Gastroesophageal sphincter (tissue), 3 donors: ENCODE measurements at regions not wholly inside any gene's neighbourhood (a gene's known extent, or its start where the extent isn't known, plus 50 kb on each side); places are given as distances from the start of the nearest gene placed in this dataset.

Source experiments
- EP300 ChIP-seq: sonication (generic); formaldehyde crosslinking; IDR thresholded peaks from one replicate; pipeline ENCODE4 v1.6.1; 2017; ENCODE audit warnings: antibody characterized with exemption, mild to moderate bottlenecking
- POLR2A ChIP-seq, 2 donors: fragments of 450-650 bp; IDR thresholded peaks; one replicate each; pipeline ENCODE4 v1.6.1; 2017; ENCODE audit warnings: antibody characterized with exemption in 2 of 2, mild to moderate bottlenecking in 2 of 2, moderate library complexity in 1 of 2
- POLR2AphosphoS5 ChIP-seq: sonication (generic); formaldehyde crosslinking; IDR thresholded peaks from one replicate; pipeline ENCODE4 v1.6.1; 2017; ENCODE audit warnings: antibody characterized with exemption
- TF ChIP-seq, protein P1 (sequence below), 4 experiments: fragments of 200-600 bp in 2 of 4; fragments of 450-650 bp in 2 of 4; sonication (generic) in 1 of 4; IDR thresholded peaks; one replicate each; pipeline ENCODE4 v1.5.1; 2017 to 2019; ENCODE audit warnings: antibody characterized with exemption in 4 of 4, mild to moderate bottlenecking in 2 of 4, moderate library complexity in 2 of 4

DNA sequence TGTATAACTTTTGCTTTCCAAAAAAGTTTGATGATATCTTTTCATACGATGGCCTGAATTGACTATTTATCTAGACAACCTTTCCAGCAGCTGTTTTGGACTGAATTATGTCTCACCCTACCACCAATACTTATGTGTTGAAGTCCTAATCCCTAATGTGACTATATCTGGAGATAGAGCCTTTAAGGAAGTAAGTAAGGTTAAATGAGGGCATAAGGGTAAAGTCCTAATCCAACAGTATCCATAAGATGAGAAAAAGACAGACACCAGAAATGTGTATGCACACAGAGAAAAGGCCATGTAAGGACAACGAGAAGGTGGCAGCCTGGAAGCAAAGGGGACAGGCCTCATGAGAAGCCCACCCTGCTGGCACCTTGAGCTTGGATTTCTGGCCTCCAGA lies 86.6 kb upstream of the PPARGC1A start:
- TF ChIP-seq, protein P1, sequence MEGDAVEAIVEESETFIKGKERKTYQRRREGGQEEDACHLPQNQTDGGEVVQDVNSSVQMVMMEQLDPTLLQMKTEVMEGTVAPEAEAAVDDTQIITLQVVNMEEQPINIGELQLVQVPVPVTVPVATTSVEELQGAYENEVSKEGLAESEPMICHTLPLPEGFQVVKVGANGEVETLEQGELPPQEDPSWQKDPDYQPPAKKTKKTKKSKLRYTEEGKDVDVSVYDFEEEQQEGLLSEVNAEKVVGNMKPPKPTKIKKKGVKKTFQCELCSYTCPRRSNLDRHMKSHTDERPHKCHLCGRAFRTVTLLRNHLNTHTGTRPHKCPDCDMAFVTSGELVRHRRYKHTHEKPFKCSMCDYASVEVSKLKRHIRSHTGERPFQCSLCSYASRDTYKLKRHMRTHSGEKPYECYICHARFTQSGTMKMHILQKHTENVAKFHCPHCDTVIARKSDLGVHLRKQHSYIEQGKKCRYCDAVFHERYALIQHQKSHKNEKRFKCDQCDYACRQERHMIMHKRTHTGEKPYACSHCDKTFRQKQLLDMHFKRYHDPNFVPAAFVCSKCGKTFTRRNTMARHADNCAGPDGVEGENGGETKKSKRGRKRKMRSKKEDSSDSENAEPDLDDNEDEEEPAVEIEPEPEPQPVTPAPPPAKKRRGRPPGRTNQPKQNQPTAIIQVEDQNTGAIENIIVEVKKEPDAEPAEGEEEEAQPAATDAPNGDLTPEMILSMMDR (IDR thresholded peaks at IDR 0.05), result no peak
- TF ChIP-seq POLR2A (IDR thresholded peaks at IDR 0.05) (no peak), POLR2AphosphoS5 (no peak), EP300 (no peak)
